GM12891 (cell line): ENCODE measurements at regions not wholly inside any gene's neighbourhood (a gene's known extent, or its start where the extent isn't known, plus 50 kb on each side); places are given as distances from the start of the nearest gene placed in this dataset.
A peak's percentile ranks its signal among the peaks of the same experiment; 100 is the strongest.

ENCODE experiments used
- DNase-seq: peaks from one replicate; pipeline ENCODE4 v3.0.0; 2011; ENCODE audit warnings: low spot score; ENCODE audit not compliant: insufficient read length
- FAIRE-seq: peaks from 2 replicates; lab custom pipeline; 2011; peaks lifted over from hg19 to GRCh38; lab: Jason Lieb, UNC
- PAX5 ChIP-seq: IDR thresholded peaks from 2 replicates; pipeline ENCODE4 v1.6.1; 2011; ENCODE audit warnings: low read length, moderate library complexity, mild to moderate bottlenecking; ENCODE audit not compliant: insufficient read depth, severe bottlenecking
- POLR2A ChIP-seq: IDR thresholded peaks from 2 replicates; pipeline ENCODE4 v1.6.1; 2011; ENCODE audit warnings: low read depth, low read length, control low read depth
- POLR2AphosphoS5 ChIP-seq: IDR thresholded peaks from 2 replicates; pipeline ENCODE4 v1.6.1; 2011; ENCODE audit warnings: low read depth, low read length, control low read depth
- POU2F2 ChIP-seq: IDR thresholded peaks from 2 replicates; pipeline ENCODE4 v1.6.1; 2011; ENCODE audit warnings: low read depth, mild to moderate bottlenecking, control low read depth, low read length, moderate library complexity
- SPI1 ChIP-seq: IDR thresholded peaks from 2 replicates; pipeline ENCODE4 v1.6.1; 2011; ENCODE audit warnings: low read depth, low read length, control low read depth
- TAF1 ChIP-seq: IDR thresholded peaks from 2 replicates; pipeline ENCODE4 v1.6.1; 2011; ENCODE audit warnings: low read depth, low read length, control low read depth

DNA sequence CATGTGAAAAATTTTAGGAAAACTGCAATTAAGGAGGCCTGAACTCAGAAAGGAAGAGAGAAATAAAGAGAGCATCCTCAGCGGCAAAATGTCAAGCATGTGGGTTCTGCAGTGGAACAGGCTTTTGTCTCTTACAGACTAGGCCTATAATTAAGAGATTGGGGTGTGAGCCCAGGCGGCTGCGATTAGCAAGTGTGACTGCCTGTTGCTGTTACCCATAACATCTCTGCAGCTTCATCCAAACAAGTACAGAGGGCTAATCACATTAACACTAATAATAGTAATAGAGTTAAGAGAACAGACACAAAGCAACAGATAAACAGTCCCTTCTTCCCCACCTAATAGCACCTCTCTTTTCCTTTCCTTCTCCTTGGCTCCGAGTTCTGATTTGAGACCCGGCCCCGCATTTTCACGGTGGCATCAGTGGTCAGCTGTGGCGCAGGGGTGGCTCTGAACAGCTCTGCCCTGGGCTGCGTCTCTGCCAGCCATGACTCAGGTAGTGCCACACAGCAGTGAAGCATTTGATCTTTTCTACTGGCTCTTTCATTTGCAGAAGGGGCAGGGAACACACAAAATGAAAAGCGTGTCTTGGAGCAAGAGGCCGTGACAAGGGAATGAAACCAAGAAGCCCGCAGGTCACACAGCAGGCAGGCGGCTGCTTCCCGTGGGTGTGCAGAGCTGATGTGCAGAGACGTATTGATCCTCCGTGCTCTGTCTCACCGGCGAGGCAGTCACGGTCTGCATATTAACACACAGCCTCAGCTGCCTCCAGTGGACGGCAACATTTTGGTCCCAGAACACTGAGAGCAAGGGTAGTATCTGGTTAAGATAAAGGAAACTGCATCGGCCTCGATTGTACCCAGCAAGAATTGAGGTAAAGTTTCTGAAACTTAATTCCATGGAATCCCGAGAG, 103.1 kb downstream of the KLF6 start:
- no peak for DNase-seq
- FAIRE-seq: no peak
- TF ChIP-seq PAX5 (no peak), POLR2AphosphoS5 (no peak), POU2F2 (no peak), TAF1 (no peak), POLR2A (no peak), SPI1 (no peak)

DNA sequence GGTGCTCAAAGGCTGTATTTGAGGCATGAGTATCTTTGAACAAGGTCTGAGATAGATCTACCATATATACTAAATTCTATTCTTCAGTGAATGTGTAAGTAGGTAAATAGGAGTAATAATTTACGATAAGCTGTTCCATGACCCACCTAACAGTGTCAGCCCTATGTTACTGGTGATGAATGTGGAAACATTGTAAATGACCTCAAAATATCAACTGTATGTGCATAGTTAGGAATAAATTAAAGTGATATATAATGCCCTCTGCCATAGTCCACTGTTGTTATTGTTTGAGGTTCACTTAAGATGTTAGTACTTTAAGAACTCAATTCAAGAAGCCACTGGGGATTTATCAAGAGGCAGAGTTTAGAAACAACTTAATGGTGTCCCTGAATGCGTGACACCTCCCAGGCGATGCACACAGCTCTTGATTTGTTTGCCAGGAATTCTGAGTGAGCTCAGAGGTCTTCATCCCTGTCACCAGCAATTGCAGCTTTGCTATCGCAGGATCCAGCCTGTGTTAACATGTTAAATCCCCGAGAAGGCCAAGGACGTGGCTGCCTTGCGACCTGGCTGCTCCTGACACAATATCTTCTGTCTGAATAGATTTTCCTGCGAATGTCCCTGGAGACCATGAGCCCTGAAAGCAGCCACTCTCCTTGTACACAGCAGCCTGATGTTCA, 104.9 kb downstream of the KLF6 start:
- TF ChIP-seq SPI1 (no peak), POU2F2 (no peak), POLR2AphosphoS5 (no peak), POLR2A (no peak), TAF1 (no peak), PAX5 (no peak)
- DNase-seq: no peak
- no peak for FAIRE-seq

DNA sequence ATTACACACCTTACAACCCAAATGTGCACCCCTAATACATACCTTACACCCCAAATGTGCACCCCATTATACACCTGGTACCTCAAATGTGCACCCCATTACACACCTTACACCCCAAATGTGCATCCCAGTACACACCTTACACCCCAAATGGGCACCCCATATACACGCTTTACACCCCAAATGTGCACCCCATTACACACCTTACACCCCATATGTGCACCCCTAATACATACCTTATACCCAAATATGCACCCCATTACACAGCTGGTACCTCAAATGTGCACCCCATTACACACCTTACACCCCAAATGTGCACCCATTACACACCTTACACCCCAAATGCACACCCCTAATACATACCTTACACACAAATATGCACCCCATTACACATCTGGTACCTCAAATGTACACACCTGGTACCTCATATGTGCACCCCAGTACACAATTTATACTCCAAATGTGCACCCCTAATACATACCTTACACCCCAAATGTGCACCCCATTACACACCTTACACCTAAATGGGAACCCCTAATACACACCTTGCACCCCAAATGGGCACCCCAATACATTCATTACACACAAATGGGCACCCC, 106.3 kb downstream of the KLF6 start:
- TF ChIP-seq TAF1 (no peak), POLR2AphosphoS5 (no peak), SPI1 (no peak), PAX5 (no peak), POU2F2 (no peak)
- DNase-seq (no peak), FAIRE-seq (peak; percentile 55)

DNA sequence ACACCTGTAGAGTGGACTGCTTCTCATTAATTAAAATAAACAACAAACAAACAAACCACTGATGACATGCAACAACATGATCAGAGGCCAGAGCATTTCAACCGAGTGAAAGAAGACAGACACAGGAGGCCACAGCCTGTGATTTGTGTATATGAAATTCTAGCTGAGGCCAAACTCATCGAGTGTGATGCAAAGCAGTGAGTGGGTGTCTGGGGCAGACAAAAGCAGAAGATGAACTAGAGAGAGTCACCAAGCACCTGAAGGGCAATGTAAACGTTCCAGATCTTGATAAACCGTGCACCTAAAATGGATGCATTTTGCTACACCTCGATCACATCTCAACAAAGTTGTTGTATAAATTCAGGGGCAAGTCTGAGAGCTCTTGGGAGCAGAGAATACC, 108.4 kb downstream of the KLF6 start:
- TF ChIP-seq POLR2A: no peak
- TF ChIP-seq PAX5: no peak
- no peak for TF ChIP-seq POLR2AphosphoS5
- peak; percentile 81; the same call in 1 of the 2 replicates for TF ChIP-seq POU2F2
- FAIRE-seq (peak; percentile 57), DNase-seq (peak; percentile 23)

DNA sequence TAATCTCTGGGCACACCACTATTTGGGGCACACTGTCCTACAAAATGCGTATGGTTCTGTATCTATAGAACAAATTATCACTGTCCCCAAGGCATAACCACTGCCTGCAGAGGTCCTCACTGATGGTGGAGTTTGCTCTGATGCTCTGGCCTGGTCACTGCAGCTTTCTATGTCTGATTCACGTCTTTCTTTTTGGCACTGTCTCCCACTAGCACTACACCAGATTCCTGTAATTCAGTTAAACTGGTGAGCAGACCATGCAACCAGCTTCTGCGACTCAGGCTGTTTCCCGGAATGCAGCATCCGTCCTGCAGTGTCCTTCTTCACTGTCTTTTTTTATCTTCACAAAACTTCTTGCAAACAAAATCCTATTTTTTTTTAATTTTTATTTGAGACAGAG, 112.8 kb downstream of the KLF6 start:
- FAIRE-seq: no peak
- DNase-seq: no peak
- TF ChIP-seq PAX5 (no peak), SPI1 (no peak), POLR2A (no peak), POU2F2 (no peak), TAF1 (no peak), POLR2AphosphoS5 (no peak)

DNA sequence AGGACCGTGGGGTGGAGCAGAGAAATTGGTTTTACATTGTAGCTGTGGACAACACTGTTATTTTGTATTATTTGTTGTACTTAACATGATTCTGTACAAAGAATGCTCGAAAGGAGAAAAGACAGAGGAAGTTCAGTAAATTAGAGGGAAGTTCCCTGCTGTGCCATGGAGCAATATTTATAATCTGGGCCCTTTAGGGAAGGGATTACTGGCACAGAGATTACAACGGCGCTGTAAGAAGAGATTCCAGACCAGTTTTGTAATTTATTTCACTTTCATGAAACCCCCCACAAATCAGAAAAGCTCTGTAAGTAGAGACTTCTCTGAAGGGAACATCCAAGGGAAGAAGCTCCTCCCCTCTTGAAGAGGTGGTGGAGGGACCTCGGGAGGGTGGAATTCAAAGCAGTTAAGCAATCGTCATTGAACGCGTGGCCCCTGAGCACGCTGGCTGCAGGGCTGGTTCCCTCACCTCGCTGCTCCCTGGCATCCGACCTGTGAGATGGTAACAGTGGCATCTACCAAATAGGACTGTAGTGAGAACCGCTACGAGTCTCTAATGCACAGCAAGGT, 113.5 kb downstream of the KLF6 start:
- DNase-seq (no peak), FAIRE-seq (no peak)
- TF ChIP-seq POLR2A: no peak
- no peak for TF ChIP-seq TAF1
- TF ChIP-seq PAX5: no peak
- no peak for TF ChIP-seq SPI1
- no peak for TF ChIP-seq POLR2AphosphoS5
- TF ChIP-seq POU2F2: no peak

DNA sequence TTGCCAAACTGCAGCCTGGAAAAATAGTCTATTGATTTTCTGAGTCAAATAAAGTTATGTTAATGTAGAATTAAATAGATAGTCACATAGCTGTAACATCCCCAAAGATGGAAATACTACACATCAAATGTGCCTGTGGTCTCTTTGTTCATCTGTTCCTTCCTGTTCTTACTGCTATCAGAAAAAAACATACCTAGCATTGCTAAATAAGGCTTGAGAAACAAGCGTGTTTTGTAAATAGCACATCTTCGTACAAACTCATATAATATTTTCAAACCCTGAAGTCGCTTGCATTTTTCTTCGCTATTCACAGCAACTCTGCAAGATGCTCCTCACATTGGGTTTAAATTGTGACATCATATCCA, 116.1 kb downstream of the KLF6 start:
- DNase-seq (no peak), FAIRE-seq (no peak)
- TF ChIP-seq POLR2AphosphoS5 (no peak), SPI1 (no peak), PAX5 (no peak), POLR2A (no peak), TAF1 (no peak), POU2F2 (no peak)

DNA sequence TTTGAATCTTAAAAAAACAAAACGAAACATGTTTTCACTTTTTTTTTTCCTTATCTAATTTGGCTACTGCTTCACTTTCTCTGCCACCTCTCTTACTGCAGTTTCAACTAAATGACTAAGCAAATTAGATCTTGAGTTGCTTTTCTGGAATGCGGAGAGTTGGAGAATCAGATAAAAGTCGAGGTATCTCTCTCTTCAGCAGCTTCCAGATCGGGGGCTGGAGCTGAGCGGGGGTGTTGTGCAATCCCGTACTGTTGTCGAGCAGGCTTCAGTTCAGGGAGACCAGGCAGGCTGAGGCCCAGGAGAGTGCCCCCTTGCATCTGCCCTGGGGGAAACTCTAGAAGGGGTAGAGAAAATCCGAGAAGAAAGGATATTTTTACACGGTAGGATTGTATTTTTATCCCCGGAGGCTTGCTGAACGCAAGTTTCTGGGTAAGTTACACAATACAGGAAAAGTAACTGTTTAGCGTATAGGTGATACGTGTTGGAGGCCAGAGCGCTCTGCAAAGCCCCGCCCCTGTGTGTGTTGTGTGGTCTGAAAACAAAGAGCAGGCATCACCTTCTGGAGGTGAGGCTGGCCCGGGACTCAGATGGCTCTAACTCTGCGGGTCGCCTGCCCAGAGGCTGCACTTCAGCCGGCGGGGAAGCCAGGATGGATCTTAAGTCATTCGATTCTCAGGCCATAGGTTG, 116.6 kb downstream of the KLF6 start:
- no peak for DNase-seq
- FAIRE-seq: peak; percentile 63
- TF ChIP-seq SPI1: no peak
- TF ChIP-seq POU2F2: no peak
- TF ChIP-seq TAF1: no peak
- TF ChIP-seq POLR2A: no peak
- no peak for TF ChIP-seq POLR2AphosphoS5
- no peak for TF ChIP-seq PAX5

DNA sequence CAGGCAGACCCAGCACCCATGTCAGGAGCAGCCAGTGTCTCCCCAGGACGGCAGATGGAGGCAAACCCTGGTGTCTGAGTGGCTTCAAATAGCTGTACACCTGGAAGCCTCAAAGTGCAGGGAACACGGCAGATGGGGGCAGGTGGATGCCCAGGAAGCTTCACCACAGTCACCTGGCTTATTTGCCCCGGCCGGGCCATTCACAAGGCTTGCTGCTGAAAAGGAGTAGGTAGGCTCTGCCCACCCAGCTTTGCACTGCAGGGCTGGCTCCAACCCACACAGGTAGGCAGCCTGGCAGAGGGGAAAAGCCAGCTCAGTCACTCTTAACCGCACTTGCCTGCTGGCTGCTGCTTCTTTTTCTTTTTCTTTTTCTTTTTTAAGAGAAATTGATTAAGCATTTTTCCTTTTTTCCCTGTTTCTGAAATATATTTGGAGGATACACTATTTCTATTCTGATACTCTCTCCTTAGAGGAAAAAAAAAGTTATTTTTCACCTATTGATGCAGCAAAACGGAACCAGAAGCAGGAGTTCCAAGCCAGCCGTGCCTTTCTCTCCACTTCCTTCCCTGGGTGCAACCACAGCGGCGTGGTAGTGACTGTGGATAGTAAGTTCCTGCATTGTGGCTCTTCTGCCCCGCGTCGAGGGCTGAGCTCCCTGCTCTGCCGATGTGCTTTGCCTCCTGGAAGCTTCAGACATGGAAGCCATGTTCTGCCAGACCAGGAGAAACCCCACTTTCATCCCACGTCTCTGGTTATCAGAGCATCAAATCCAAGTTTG, 118.3 kb downstream of the KLF6 start:
- TF ChIP-seq POLR2AphosphoS5 (no peak), POU2F2 (no peak)
- FAIRE-seq (no peak), DNase-seq (no peak)
